Lung (tissue), 11 donors: ENCODE measurements at regions not wholly inside any gene's neighbourhood (a gene's known extent, or its start where the extent isn't known, plus 50 kb on each side); places are given as distances from the start of the nearest gene placed in this dataset.
A peak's percentile ranks its signal among the peaks of the same experiment; 100 is the strongest.

Experiments
- ATAC-seq: fragments of 200-7000 bp; cut with Tn5 transposase; one replicate; pipeline ENCODE4 v1.9.1; 2020; ENCODE audit warnings: moderate number of reproducible peaks; ENCODE audit not compliant: insufficient read depth, low FRiP score
- DNase-seq, 3 donors: peaks; one replicate each; pipeline ENCODE4 v3.0.0-alpha.2; 2013 to 2017
- H3K27ac ChIP-seq, 2 donors: one replicate each; pipeline ENCODE4 v1.5.1; 2013; ENCODE audit warnings: mild to moderate bottlenecking in 2 of 2, moderate library complexity in 2 of 2, control low read depth in 1 of 2, inconsistent platforms in 1 of 2, low read depth in 1 of 2, low read length in 1 of 2
- H3K27me3 ChIP-seq, 3 donors: one replicate each; pipeline ENCODE4 v1.5.1; 2013; ENCODE audit warnings: low read length in 2 of 3; ENCODE audit not compliant: control insufficient read depth in 3 of 3, insufficient read depth in 3 of 3
- H3K36me3 ChIP-seq, 4 donors: one replicate each; pipeline ENCODE4 v1.5.1; 2013; ENCODE audit warnings: low read length in 4 of 4, mild to moderate bottlenecking in 1 of 4, moderate library complexity in 1 of 4; ENCODE audit not compliant: control insufficient read depth in 4 of 4, insufficient read depth in 4 of 4
- H3K4me1 ChIP-seq, 5 donors: one replicate each; pipeline ENCODE4 v1.5.1; 2013; ENCODE audit warnings: low read length in 5 of 5, mild to moderate bottlenecking in 2 of 5, moderate library complexity in 1 of 5; ENCODE audit not compliant: control insufficient read depth in 5 of 5, insufficient read depth in 5 of 5
- H3K4me3 ChIP-seq: one replicate; pipeline ENCODE4 v1.5.1; 2013; ENCODE audit warnings: mild to moderate bottlenecking, control low read depth, moderate library complexity
- H3K9ac ChIP-seq, 2 donors: one replicate each; pipeline ENCODE4 v1.5.1; 2013; ENCODE audit warnings: low read length in 2 of 2, control low read depth in 1 of 2; ENCODE audit not compliant: insufficient read depth in 1 of 2
- H3K9me3 ChIP-seq, 4 donors: one replicate each; pipeline ENCODE4 v1.5.1; 2013; ENCODE audit warnings: low read length in 3 of 4, mild to moderate bottlenecking in 1 of 4, moderate library complexity in 1 of 4; ENCODE audit not compliant: control insufficient read depth in 4 of 4, insufficient read depth in 3 of 4
- WGBS, 2 donors: extraction: QIAGEN DNeasy Blood & Tissue Kit; methylation state at CpG; one replicate each; pipeline ENCODE4 v1.1.7; 2013; 5-methylcytosine and 5-hydroxymethylcytosine counted together
- TF ChIP-seq, protein P1 (sequence below): IDR thresholded peaks from 2 replicates; pipeline ENCODE4 v1.5.1; 2012; ENCODE audit warnings: mild to moderate bottlenecking; ENCODE audit errors: control extremely low read depth, extremely low read depth
- donor health status: control.
- donor health status: control.
- donor health status: Bipolar disorder and iron deficiency.
- donor health status: healthy.
- donor health status: DM: yes; HTN: yes; CAD: no.

GRCh38 chr12:46921764-46922133 is 96.0 kb upstream of the SLC38A4 start:
- peak overlapping the region in 1 of 2 donors; percentile 32 for H3K27ac ChIP-seq
- no peak overlapping the region for H3K4me3 ChIP-seq
- DNase-seq, result peak; percentile 82 to 98 (median 95)

DNA sequence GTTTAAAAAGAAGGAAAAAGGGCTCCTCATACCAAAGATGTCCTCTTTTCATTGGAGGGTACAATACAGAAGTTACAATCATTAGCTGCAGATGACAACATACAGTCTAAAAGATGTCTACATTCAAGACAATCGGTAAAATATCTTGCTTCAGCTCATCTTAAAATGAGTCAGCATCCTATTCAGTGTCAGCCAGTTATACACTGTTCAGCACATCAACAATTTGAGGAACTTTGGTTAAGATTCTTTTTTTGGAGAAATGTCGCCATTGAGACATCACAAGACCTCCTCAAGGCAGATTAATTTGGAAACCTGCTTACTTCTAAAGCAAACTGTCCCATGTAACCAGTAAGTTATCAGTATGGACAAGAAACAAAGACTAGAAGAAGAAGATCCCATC is 100.7 kb upstream of the SLC38A4 start:
- DNase-seq (no peak), ATAC-seq (no peak)
- TF ChIP-seq, protein P1, sequence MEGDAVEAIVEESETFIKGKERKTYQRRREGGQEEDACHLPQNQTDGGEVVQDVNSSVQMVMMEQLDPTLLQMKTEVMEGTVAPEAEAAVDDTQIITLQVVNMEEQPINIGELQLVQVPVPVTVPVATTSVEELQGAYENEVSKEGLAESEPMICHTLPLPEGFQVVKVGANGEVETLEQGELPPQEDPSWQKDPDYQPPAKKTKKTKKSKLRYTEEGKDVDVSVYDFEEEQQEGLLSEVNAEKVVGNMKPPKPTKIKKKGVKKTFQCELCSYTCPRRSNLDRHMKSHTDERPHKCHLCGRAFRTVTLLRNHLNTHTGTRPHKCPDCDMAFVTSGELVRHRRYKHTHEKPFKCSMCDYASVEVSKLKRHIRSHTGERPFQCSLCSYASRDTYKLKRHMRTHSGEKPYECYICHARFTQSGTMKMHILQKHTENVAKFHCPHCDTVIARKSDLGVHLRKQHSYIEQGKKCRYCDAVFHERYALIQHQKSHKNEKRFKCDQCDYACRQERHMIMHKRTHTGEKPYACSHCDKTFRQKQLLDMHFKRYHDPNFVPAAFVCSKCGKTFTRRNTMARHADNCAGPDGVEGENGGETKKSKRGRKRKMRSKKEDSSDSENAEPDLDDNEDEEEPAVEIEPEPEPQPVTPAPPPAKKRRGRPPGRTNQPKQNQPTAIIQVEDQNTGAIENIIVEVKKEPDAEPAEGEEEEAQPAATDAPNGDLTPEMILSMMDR, result no peak
- Histone ChIP-seq H3K27ac (no peak overlapping the region), H3K4me3 (no peak overlapping the region), H3K9me3 (peaks cover 0 to 2% (median 0%) of the 10 kb centered on the region in 4 donors), H3K4me1 (peaks cover 0 to 13% (median 0%) of the 10 kb centered on the region in 5 donors), H3K27me3 (no peaks in the 10 kb centered on the region), H3K36me3 (no peaks in the 10 kb centered on the region), H3K9ac (no peak overlapping the region)
- 26 to 50% methylated on average over 2 of the region's 2 CpGs for WGBS, 2 donors

More at GRCh38 chr12:46921764-46922133, 96.0 kb upstream of the SLC38A4 start:
- Histone ChIP-seq H3K36me3 (no peaks in the 10 kb centered on the region), H3K9ac (no peak overlapping the region), H3K4me1 (peaks cover 0 to 31% (median 0%) of the 10 kb centered on the region in 5 donors), H3K9me3 (peaks cover 0 to 2% (median 0%) of the 10 kb centered on the region in 4 donors), H3K27me3 (no peaks in the 10 kb centered on the region)
- TF ChIP-seq, protein P1, result no peak
- peak; percentile 42 for ATAC-seq
- 57 to 74% methylated on average over 1 of the region's 1 CpG for WGBS, 2 donors

GRCh38 chr12:46930101-46930500 is 104.3 kb upstream of the SLC38A4 start:
- DNase-seq, result no peak
- Histone ChIP-seq H3K36me3 (no peaks in the 10 kb centered on the region), H3K9ac (no peak overlapping the region), H3K27ac (no peak overlapping the region), H3K9me3 (peaks cover 0 to 3% (median 1%) of the 10 kb centered on the region in 4 donors), H3K27me3 (no peaks in the 10 kb centered on the region), H3K4me3 (no peak overlapping the region), H3K4me1 (peaks cover 0 to 4% (median 0%) of the 10 kb centered on the region in 5 donors)
- WGBS, 2 donors, result 58 to 75% methylated on average over 1 of the region's 1 CpG
- ATAC-seq, result no peak
- TF ChIP-seq, protein P1, result no peak

DNA sequence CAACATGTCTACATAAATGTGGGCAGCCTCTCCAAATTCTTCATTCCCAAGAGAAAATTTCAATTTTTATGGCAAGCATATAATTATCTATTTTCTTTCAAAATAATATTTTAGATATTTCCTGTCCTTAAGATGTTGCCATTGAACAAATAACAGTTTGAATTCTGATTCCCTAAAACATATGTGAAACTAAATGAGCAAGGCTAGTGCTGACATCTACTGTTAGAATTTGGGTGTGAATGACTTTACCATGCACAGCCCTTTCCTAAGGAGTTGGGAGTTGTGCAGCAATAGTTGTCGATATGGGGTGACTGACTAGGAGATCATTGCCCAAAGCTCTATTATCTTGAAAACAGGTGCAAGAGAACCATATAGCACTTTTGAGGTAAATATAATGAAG is 108.2 kb upstream of the SLC38A4 start:
- H3K4me1 ChIP-seq, result peaks cover 0 to 4% (median 0%) of the 10 kb centered on the region in 5 donors
- no peak overlapping the region for H3K27ac ChIP-seq
- ATAC-seq (peak; percentile 34), DNase-seq (peak in 2 of 3 donors; percentile 74 to 82)
- H3K27me3 ChIP-seq, result no peaks in the 10 kb centered on the region
- no peak overlapping the region for H3K4me3 ChIP-seq
- no peaks in the 10 kb centered on the region for H3K36me3 ChIP-seq
- H3K9me3 ChIP-seq, result peaks cover 0 to 3% (median 0%) of the 10 kb centered on the region in 4 donors
- TF ChIP-seq, protein P1, result no peak
- 33 to 47% methylated on average over 1 of the region's 1 CpG for WGBS, 2 donors
- H3K9ac ChIP-seq, result no peak overlapping the region
